BE2C (cell line): ENCODE measurements at regions not wholly inside any gene's neighbourhood (a gene's known extent, or its start where the extent isn't known, plus 50 kb on each side); places are given as distances from the start of the nearest gene placed in this dataset.
A peak's percentile ranks its signal among the peaks of the same experiment; 100 is the strongest.

Experiments
- DNase-seq: peaks from one replicate; pipeline ENCODE4 v3.0.0-alpha.2; 2020
- H3K27me3 ChIP-seq: fragments of 250-450 bp; sonication (Bioruptor Pico); 2 replicates; pipeline ENCODE4 v1.5.1; 2020; ENCODE audit warnings: mild to moderate bottlenecking
- H3K36me3 ChIP-seq: fragments of 250-450 bp; sonication (Bioruptor Pico); 2 replicates; pipeline ENCODE4 v1.5.1; 2020; ENCODE audit warnings: mild to moderate bottlenecking
- H3K4me1 ChIP-seq: fragments of 250-450 bp; sonication (Bioruptor Pico); 2 replicates; pipeline ENCODE4 v1.5.1; 2020
- H3K4me3 ChIP-seq: 2 replicates; pipeline ENCODE4 v1.5.1; 2011; ENCODE audit warnings: low read depth, low read length
- H3K9me3 ChIP-seq: fragments of 250-450 bp; sonication (Bioruptor Pico); 2 replicates; pipeline ENCODE4 v1.5.1; 2020
- CTCF ChIP-seq: IDR thresholded peaks from 2 replicates; pipeline ENCODE4 v1.5.1; 2012; ENCODE audit warnings: mild to moderate bottlenecking, low read depth, low read length

GRCh38 chr2:143905587-143905986, 614.3 kb downstream of the ZEB2 start:
- H3K9me3 ChIP-seq, result no peaks in the 10 kb centered on the region
- no peaks in the 10 kb centered on the region for H3K36me3 ChIP-seq
- no peaks in the 10 kb centered on the region for H3K4me1 ChIP-seq
- no peak for DNase-seq
- H3K4me3 ChIP-seq, result no peak overlapping the region
- H3K27me3 ChIP-seq, result no peaks in the 10 kb centered on the region
- TF ChIP-seq CTCF, result no peak

GRCh38 chr2:143903172-143903856, 616.6 kb downstream of the ZEB2 start:
- Histone ChIP-seq H3K36me3 (no peaks in the 10 kb centered on the region), H3K9me3 (no peaks in the 10 kb centered on the region), H3K4me3 (no peak overlapping the region), H3K4me1 (no peaks in the 10 kb centered on the region), H3K27me3 (no peaks in the 10 kb centered on the region)
- DNase-seq, result no peak
- TF ChIP-seq CTCF, result no peak

DNA sequence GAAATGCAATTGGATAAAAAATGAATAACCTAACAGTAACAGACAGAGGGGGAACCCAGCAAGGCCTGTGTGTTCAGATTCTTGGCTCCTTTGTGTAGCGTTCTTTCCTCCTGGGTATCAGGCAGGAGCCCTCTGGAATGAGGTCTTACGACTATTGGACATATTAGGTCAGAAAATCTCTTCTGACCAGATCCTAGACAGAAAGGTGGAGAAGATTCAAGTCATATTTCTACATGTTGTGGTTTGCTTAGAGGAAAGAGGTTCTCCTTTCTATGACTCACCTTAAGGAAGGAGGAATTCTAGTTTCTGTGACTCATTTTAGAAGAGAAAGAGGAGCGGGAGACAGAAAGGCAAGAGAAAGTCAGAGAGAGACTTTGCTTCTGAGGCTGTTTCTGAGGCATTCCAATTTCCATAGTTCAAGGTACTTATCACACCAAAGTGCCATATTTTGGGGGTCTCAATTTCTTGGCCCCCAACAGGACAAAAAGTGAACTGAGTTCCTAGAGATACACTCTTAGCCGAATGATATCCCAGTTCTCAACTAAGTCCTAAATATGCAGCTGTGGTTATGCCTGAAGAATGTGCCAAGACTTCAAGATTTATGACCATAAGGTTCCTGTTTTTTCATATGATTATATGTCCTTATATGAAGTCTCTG, 618.6 kb downstream of the ZEB2 start:
- no peak overlapping the region for H3K4me3 ChIP-seq
- no peaks in the 10 kb centered on the region for H3K27me3 ChIP-seq
- no peak for DNase-seq
- no peaks in the 10 kb centered on the region for H3K4me1 ChIP-seq
- H3K36me3 ChIP-seq, result no peaks in the 10 kb centered on the region
- no peak for TF ChIP-seq CTCF
- H3K9me3 ChIP-seq, result no peaks in the 10 kb centered on the region

- Histone ChIP-seq H3K4me3 (no peak overlapping the region), H3K27me3 (no peaks in the 10 kb centered on the region), H3K4me1 (no peaks in the 10 kb centered on the region), H3K9me3 (no peaks in the 10 kb centered on the region), H3K36me3 (no peaks in the 10 kb centered on the region)
- no peak for DNase-seq
- TF ChIP-seq CTCF, result no peak
Observed at GRCh38 chr2:143899987-143900386, 619.9 kb downstream of the ZEB2 start.

DNA sequence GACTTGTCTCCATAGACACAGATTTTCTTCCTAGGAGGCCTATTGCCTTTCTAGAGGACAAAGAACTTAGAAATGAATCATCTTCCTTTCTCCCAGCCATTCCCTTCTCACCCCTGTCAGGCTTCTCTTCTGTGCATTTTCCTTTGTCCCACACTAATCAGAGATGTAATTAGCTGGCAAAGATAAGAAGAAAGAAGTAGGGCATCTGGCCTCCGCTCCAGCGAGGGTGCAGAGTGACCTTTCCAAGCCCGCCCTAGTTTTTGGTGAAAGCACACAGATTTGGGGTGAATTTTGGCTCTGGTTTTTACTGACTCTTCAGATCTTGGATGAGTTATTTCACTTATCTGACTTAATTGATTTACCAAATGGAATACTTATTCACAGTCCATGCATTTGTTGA, 626.5 kb downstream of the ZEB2 start:
- H3K9me3 ChIP-seq, result no peaks in the 10 kb centered on the region
- H3K27me3 ChIP-seq, result no peaks in the 10 kb centered on the region
- 0 out of 2 replicates have a peak, but pooled peaks cover 3% of the 10 kb centered on the region for H3K4me1 ChIP-seq
- no peak for TF ChIP-seq CTCF
- DNase-seq, result peak; percentile 15
- H3K36me3 ChIP-seq, result no peaks in the 10 kb centered on the region
- no peak overlapping the region for H3K4me3 ChIP-seq

GRCh38 chr2:143891879-143892308, 628.0 kb downstream of the ZEB2 start:
- no peak overlapping the region for H3K4me3 ChIP-seq
- no peaks in the 10 kb centered on the region for H3K27me3 ChIP-seq
- H3K36me3 ChIP-seq, result no peaks in the 10 kb centered on the region
- no peak for DNase-seq
- TF ChIP-seq CTCF, result no peak
- H3K9me3 ChIP-seq, result no peaks in the 10 kb centered on the region
- H3K4me1 ChIP-seq, result 0 out of 2 replicates have a peak, but pooled peaks cover 3% of the 10 kb centered on the region
